RWPE1 (cell line): ENCODE measurements at regions not wholly inside any gene's neighbourhood (a gene's known extent, or its start where the extent isn't known, plus 50 kb on each side); places are given as distances from the start of the nearest gene placed in this dataset.

Experiments
- CTCF ChIA-PET: fragments of 350-600 bp; sonication (Branson Sonifier 250); formaldehyde crosslinking; extraction: SDS; loops from one replicate; lab custom pipeline; 2021; lab: Yijun Ruan, JAX
- POLR2A ChIA-PET: fragments of 400-600 bp; formaldehyde crosslinking; extraction: SDS; loops from one replicate; lab custom pipeline; 2020; ENCODE audit warnings: antibody characterized with exemption; ENCODE audit not compliant: low non-redundant PET; lab: Yijun Ruan, JAX
- DNase-seq: peaks from one replicate; pipeline ENCODE4 v3.0.0; 2012; ENCODE audit warnings: low spot score
- H3K27ac ChIP-seq: fragments of 450-650 bp; 2 replicates; pipeline ENCODE4 v1.5.1; 2017
- CTCF ChIP-seq: fragments of 450-650 bp; conservative IDR thresholded peaks from 2 replicates; pipeline ENCODE4 v1.5.1; 2017; ENCODE audit warnings: low read depth, mild to moderate bottlenecking

GRCh38 chr3:7820969-7821368 is 680.7 kb upstream of the LMCD1 start:
- ChIA-PET CTCF (no interaction called here), POLR2A (no interaction called here)
- no peak for TF ChIP-seq CTCF
- DNase-seq, result no peak
- H3K27ac ChIP-seq, result no peak overlapping the region

GRCh38 chr3:7821858-7822257 is 679.8 kb upstream of the LMCD1 start:
- CTCF ChIA-PET, result no interaction called here
- H3K27ac ChIP-seq, result no peak overlapping the region
- no peak for TF ChIP-seq CTCF
- POLR2A ChIA-PET, result no interaction called here
- DNase-seq, result no peak

- DNase-seq, result no peak
- ChIA-PET CTCF (interaction anchor here (0.6 kb wide), 1 partner anchor 457 kb away, joined by 3 read pairs; no protein-coding TSS in a partner anchor), POLR2A (no interaction called here)
- no peak overlapping the region for H3K27ac ChIP-seq
- TF ChIP-seq CTCF, result no peak
These were observed 660.2 kb upstream of the LMCD1 start for GRCh38 chr3:7841451-7841850.

- no peak overlapping the region for H3K27ac ChIP-seq
- DNase-seq, result no peak
- ChIA-PET CTCF (no interaction called here), POLR2A (no interaction called here)
- TF ChIP-seq CTCF, result no peak
These were observed 658.2 kb upstream of the LMCD1 start for GRCh38 chr3:7843441-7843840.

- TF ChIP-seq CTCF, result no peak
- H3K27ac ChIP-seq, result no peak overlapping the region
- ChIA-PET CTCF (no interaction called here), POLR2A (no interaction called here)
- DNase-seq, result no peak
These were observed 654.6 kb upstream of the LMCD1 start for GRCh38 chr3:7847021-7847420.

- CTCF ChIA-PET, result no interaction called here
These were observed 654.1 kb upstream of the LMCD1 start for GRCh38 chr3:7847521-7847920.

More at GRCh38 chr3:7847521-7847920, 654.1 kb upstream of the LMCD1 start:
- POLR2A ChIA-PET, result no interaction called here
- no peak overlapping the region for H3K27ac ChIP-seq
- no peak for TF ChIP-seq CTCF
- DNase-seq, result no peak
